ENCODE measurements at regions not wholly inside any gene's neighbourhood (a gene's known extent, or its start where the extent isn't known, plus 50 kb on each side); places are given as distances from the start of the nearest gene placed in this dataset.

GRCh38 chr21:28431527-28432200 is 561.0 kb downstream of the LTN1 start:
- no peak for TF ChIP-seq EZH2 (IDR thresholded peaks at IDR 0.05; ENCODE audit: borderline replicate concordance, insufficient read depth, low read depth, low read length, poor library complexity, severe bottlenecking)
- TF ChIP-seq CTCF (IDR thresholded peaks at IDR 0.05), result no peak
